MCF 10A (cell line): ENCODE measurements at regions not wholly inside any gene's neighbourhood (a gene's known extent, or its start where the extent isn't known, plus 50 kb on each side); places are given as distances from the start of the nearest gene placed in this dataset.

Experiments
- BruUV-seq: library from RNA; stranded (reverse); fragments of 400-500 nt; replicated peaks from 2 replicates; lab custom pipeline; 2021; lab: Mats Ljungman, UMichigan
- CTCF ChIA-PET: fragments of 300-600 bp; sonication (Branson Sonifier 250); formaldehyde crosslinking; extraction: SDS; loops from one replicate; lab custom pipeline; 2021; ENCODE audit warnings: antibody characterized with exemption, inconsistent platforms; lab: Yijun Ruan, JAX
- POLR2A ChIA-PET: fragments of 300-600, 350-650 bp; sonication (Branson Sonifier 250); formaldehyde crosslinking; extraction: SDS; loops from one replicate; lab custom pipeline; 2020; ENCODE audit warnings: antibody characterized with exemption, inconsistent platforms; lab: Yijun Ruan, JAX
- DNase-seq: peaks from one replicate; pipeline ENCODE4 v3.0.0-alpha.2; 2018; ENCODE audit not compliant: unreplicated experiment
- H3K27ac Mint-ChIP-seq: one replicate; pipeline ENCODE4 v1.8.0; 2022; ENCODE audit warnings: mild to moderate bottlenecking, low read depth, mixed read lengths; ENCODE audit not compliant: unreplicated experiment
- H3K27me3 Mint-ChIP-seq: one replicate; pipeline ENCODE4 v1.8.0; 2022; ENCODE audit warnings: mixed read lengths; ENCODE audit not compliant: insufficient read depth, unreplicated experiment
- H3K36me3 Mint-ChIP-seq: one replicate; pipeline ENCODE4 v1.8.0; 2022; ENCODE audit warnings: mild to moderate bottlenecking, moderate library complexity, mixed read lengths; ENCODE audit not compliant: insufficient read depth, unreplicated experiment
- H3K4me1 Mint-ChIP-seq: one replicate; pipeline ENCODE4 v1.8.0; 2022; ENCODE audit warnings: mixed read lengths; ENCODE audit not compliant: insufficient read depth, unreplicated experiment
- H3K4me3 Mint-ChIP-seq: one replicate; pipeline ENCODE4 v1.8.0; 2022; ENCODE audit warnings: mild to moderate bottlenecking, moderate library complexity, mixed read lengths; ENCODE audit not compliant: unreplicated experiment
- H3K9me3 Mint-ChIP-seq: one replicate; pipeline ENCODE4 v1.8.0; 2022; ENCODE audit warnings: mixed read lengths; ENCODE audit not compliant: unreplicated experiment
- CTCF ChIP-seq: fragments of 200-600 bp; IDR thresholded peaks from one replicate; pipeline ENCODE4 v1.8.0; 2022; ENCODE audit warnings: antibody characterized with exemption, mild to moderate bottlenecking; ENCODE audit not compliant: unreplicated experiment
- intact Hi-C: fragments of 100-400 bp; cut with micrococcal nuclease; formaldehyde crosslinking; loops from 2 replicates; pipeline ENCODE4 v1.14.1; 2022

GRCh38 chr2:16613539-16614011 lies 52.1 kb downstream of the CYRIA start:
- Mint-ChIP-seq H3K36me3 (no peaks in the 10 kb centered on the region), H3K4me3 (no peak overlapping the region), H3K27ac (no peak overlapping the region), H3K27me3 (peaks cover 14% of the 10 kb centered on the region), H3K9me3 (no peaks in the 10 kb centered on the region), H3K4me1 (no peaks in the 10 kb centered on the region)
- TF ChIP-seq CTCF = peak; percentile 70
- intact Hi-C loops = loop anchor here (1.0 kb wide), 1 partner anchor 144 kb away; no protein-coding TSS in a partner anchor
- ChIA-PET CTCF (interaction anchor here (0.6 to 5.5 kb wide), 30 partner anchors 10 to 1059 kb away, joined by 3 to 263 read pairs (median 4); no protein-coding TSS in a partner anchor), POLR2A (interaction anchor here (0.6 to 2.3 kb wide), 4 partner anchors 48 to 143 kb away, joined by 3 to 15 read pairs (median 3); no protein-coding TSS in a partner anchor)
- peak; percentile 38 for DNase-seq
- no TSS peak for BruUV-seq

- Mint-ChIP-seq H3K27ac (no peak overlapping the region), H3K36me3 (no peaks in the 10 kb centered on the region), H3K9me3 (no peaks in the 10 kb centered on the region), H3K4me3 (no peak overlapping the region), H3K27me3 (peaks cover 14% of the 10 kb centered on the region), H3K4me1 (no peaks in the 10 kb centered on the region)
- TF ChIP-seq CTCF = no peak
- intact Hi-C loops = no loop called here
- CTCF ChIA-PET = interaction anchor here (0.8 to 5.5 kb wide), 13 partner anchors 11 to 163 kb away, joined by 3 to 263 read pairs (median 6); no protein-coding TSS in a partner anchor
- no peak for DNase-seq
- POLR2A ChIA-PET = interaction anchor here (0.7 to 2.3 kb wide), 2 partner anchors 144 to 148 kb away, joined by 4 to 15 read pairs; no protein-coding TSS in a partner anchor
- no TSS peak for BruUV-seq
Measured at GRCh38 chr2:16612490-16612889, 53.1 kb downstream of the CYRIA start.

- ChIA-PET CTCF (interaction anchor here (0.5 to 1.9 kb wide), 48 partner anchors 8 to 1042 kb away, joined by 3 to 31 read pairs (median 5); partner anchors contain the start of gene MYCN), POLR2A (no interaction called here)
- no peak overlapping the region for H3K4me3 Mint-ChIP-seq
- DNase-seq = no peak
- no peaks in the 10 kb centered on the region for H3K9me3 Mint-ChIP-seq
- no TSS peak for BruUV-seq
- peaks cover 13% of the 10 kb centered on the region for H3K27me3 Mint-ChIP-seq
- no peak for TF ChIP-seq CTCF
- H3K36me3 Mint-ChIP-seq = no peaks in the 10 kb centered on the region
- H3K4me1 Mint-ChIP-seq = no peaks in the 10 kb centered on the region
- no peak overlapping the region for H3K27ac Mint-ChIP-seq
- intact Hi-C loops = loop anchor here (1.0 to 2.0 kb wide), 2 partner anchors 56 to 671 kb away; no protein-coding TSS in a partner anchor
Measured at GRCh38 chr2:16609786-16610185, 55.8 kb downstream of the CYRIA start.

- H3K4me1 Mint-ChIP-seq = no peaks in the 10 kb centered on the region
- H3K27ac Mint-ChIP-seq = no peak overlapping the region
- CTCF ChIA-PET = interaction anchor here (0.5 to 1.9 kb wide), 82 partner anchors 8 to 1718 kb away, joined by 3 to 31 read pairs (median 4); partner anchors contain the start of gene MYCN
- POLR2A ChIA-PET = interaction anchor here (0.6 to 1.2 kb wide), 3 partner anchors 63 to 969 kb away, joined by 3 to 4 read pairs (median 3); no protein-coding TSS in a partner anchor
- H3K36me3 Mint-ChIP-seq = no peaks in the 10 kb centered on the region
- DNase-seq = peak; percentile 76
- TF ChIP-seq CTCF = peak; percentile 95
- H3K9me3 Mint-ChIP-seq = no peaks in the 10 kb centered on the region
- H3K27me3 Mint-ChIP-seq = peaks cover 5% of the 10 kb centered on the region
- peak overlapping the region; percentile 73 for H3K4me3 Mint-ChIP-seq
- no TSS peak for BruUV-seq
- intact Hi-C loops = loop anchor here (1.0 to 2.0 kb wide), 3 partner anchors 56 to 670 kb away; no protein-coding TSS in a partner anchor
Measured at GRCh38 chr2:16608661-16609643, 56.7 kb downstream of the CYRIA start.
